HEK293 (cell line): ENCODE measurements at regions not wholly inside any gene's neighbourhood (a gene's known extent, or its start where the extent isn't known, plus 50 kb on each side); places are given as distances from the start of the nearest gene placed in this dataset.

Experiments
- CTCF ChIP-seq: fragments of 450-650 bp; formaldehyde crosslinking; IDR thresholded peaks from 2 replicates; pipeline ENCODE4 v1.5.1; 2016; ENCODE audit warnings: missing biosample characterization, missing genetic modification characterization
- PBX3 ChIP-seq: sonication (generic); formaldehyde crosslinking; IDR thresholded peaks from 2 replicates; pipeline ENCODE4 v1.8.1; 2022; ENCODE audit warnings: mild to moderate bottlenecking, moderate library complexity, missing genetic modification reagents
- ZNF560 ChIP-seq: fragments of 450-650 bp; formaldehyde crosslinking; IDR thresholded peaks from 2 replicates; pipeline ENCODE4 v1.5.1; 2017; ENCODE audit warnings: missing biosample characterization, missing genetic modification characterization, borderline replicate concordance

- TF ChIP-seq CTCF (tag by site-specific recombination), result no peak
- TF ChIP-seq PBX3 (CRISPR knock-in tag), result no peak
- no peak for TF ChIP-seq ZNF560 (tag by site-specific recombination)
Observed at GRCh38 chr2:175741164-175741563, 260.9 kb downstream of the LNPK start.
